ENCODE measurements at regions not wholly inside any gene's neighbourhood (a gene's known extent, or its start where the extent isn't known, plus 50 kb on each side); places are given as distances from the start of the nearest gene placed in this dataset.

GRCh38 chr4:137468836-137469235, 63.5 kb downstream of the PCDH18 start:
- WGBS, 2 donors = 88 to 91% methylated on average over 3 of the region's 3 CpGs
- no peak for ATAC-seq (ENCODE audit: low FRiP score in 2 of 2)
- TF ChIP-seq CTCF (IDR thresholded peaks at IDR 0.05) (no peak), POLR2A (IDR thresholded peaks at IDR 0.05) (no peak), POLR2AphosphoS5 (IDR thresholded peaks at IDR 0.05) (no peak), EP300 (IDR thresholded peaks at IDR 0.05) (no peak)

GRCh38 chr4:137467537-137467936, 64.8 kb downstream of the PCDH18 start:
- Histone ChIP-seq H3K4me1 (no peaks in the 10 kb centered on the region), H3K4me3 (no peak overlapping the region), H3K27me3 (no peaks in the 10 kb centered on the region), H3K9me3 (peaks cover 0 to 8% (median 2%) of the 10 kb centered on the region in 4 donors), H3K27ac (no peak overlapping the region), H3K36me3 (no peaks in the 10 kb centered on the region)
- no peak for TF ChIP-seq CTCF (IDR thresholded peaks at IDR 0.05)
- DNase-seq = no peak
- no peak for ATAC-seq (ENCODE audit: low FRiP score in 2 of 2)

More at GRCh38 chr4:137468836-137469235, 63.5 kb downstream of the PCDH18 start:
- no peak for DNase-seq
- H3K9me3 ChIP-seq = peaks cover 0 to 8% (median 2%) of the 10 kb centered on the region in 4 donors
- no peak overlapping the region for H3K27ac ChIP-seq
- no peaks in the 10 kb centered on the region for H3K4me1 ChIP-seq
- H3K36me3 ChIP-seq = no peaks in the 10 kb centered on the region
- H3K27me3 ChIP-seq = no peaks in the 10 kb centered on the region
- H3K4me3 ChIP-seq = no peak overlapping the region

- Histone ChIP-seq H3K9me3 (peaks cover 0 to 8% (median 2%) of the 10 kb centered on the region in 4 donors), H3K4me1 (no peaks in the 10 kb centered on the region), H3K4me3 (no peak overlapping the region), H3K36me3 (no peaks in the 10 kb centered on the region), H3K27ac (no peak overlapping the region), H3K27me3 (no peaks in the 10 kb centered on the region)
- ATAC-seq (ENCODE audit: low FRiP score in 2 of 2) = no peak
- TF ChIP-seq POLR2A (IDR thresholded peaks at IDR 0.05) (no peak), POLR2AphosphoS5 (IDR thresholded peaks at IDR 0.05) (no peak), EP300 (IDR thresholded peaks at IDR 0.05) (no peak), CTCF (IDR thresholded peaks at IDR 0.05) (no peak)
- no peak for DNase-seq
- WGBS, 2 donors = 78 to 100% methylated on average over 1 of the region's 1 CpG
Measured at GRCh38 chr4:137463377-137464003, 68.8 kb downstream of the PCDH18 start.

- H3K9me3 ChIP-seq = no peaks in the 10 kb centered on the region
- H3K27ac ChIP-seq = no peak overlapping the region
- H3K36me3 ChIP-seq = no peaks in the 10 kb centered on the region
- H3K4me1 ChIP-seq = no peaks in the 10 kb centered on the region
- DNase-seq (no peak), ATAC-seq (ENCODE audit: low FRiP score in 2 of 2) (no peak)
- H3K4me3 ChIP-seq = no peak overlapping the region
- TF ChIP-seq POLR2AphosphoS5 (IDR thresholded peaks at IDR 0.05) = no peak
- no peak for TF ChIP-seq EP300 (IDR thresholded peaks at IDR 0.05)
- no peak for TF ChIP-seq POLR2A (IDR thresholded peaks at IDR 0.05)
- TF ChIP-seq CTCF (IDR thresholded peaks at IDR 0.05) = no peak
- no peaks in the 10 kb centered on the region for H3K27me3 ChIP-seq
- WGBS, 2 donors = 74 to 77% methylated on average over 5 of the region's 5 CpGs
Measured at GRCh38 chr4:137455647-137456321, 76.5 kb downstream of the PCDH18 start.

- Histone ChIP-seq H3K9me3 (no peaks in the 10 kb centered on the region), H3K36me3 (no peaks in the 10 kb centered on the region), H3K27me3 (no peaks in the 10 kb centered on the region), H3K4me3 (no peak overlapping the region), H3K4me1 (no peaks in the 10 kb centered on the region), H3K27ac (no peak overlapping the region)
- ATAC-seq (ENCODE audit: low FRiP score in 2 of 2) (no peak), DNase-seq (no peak)
- no peak for TF ChIP-seq POLR2AphosphoS5 (IDR thresholded peaks at IDR 0.05)
- TF ChIP-seq EP300 (IDR thresholded peaks at IDR 0.05) = no peak
- no peak for TF ChIP-seq POLR2A (IDR thresholded peaks at IDR 0.05)
- TF ChIP-seq CTCF (IDR thresholded peaks at IDR 0.05) = no peak
Measured at GRCh38 chr4:137454767-137455166, 77.5 kb downstream of the PCDH18 start.
